Activated CD8-positive, alpha-beta memory T cell treated with anti-CD3 and anti-CD28 coated beads, Interleukin-2, amount 10 ng/mL, durations not matched to agents 7 days and 5 days (primary cell): ENCODE measurements at regions not wholly inside any gene's neighbourhood (a gene's known extent, or its start where the extent isn't known, plus 50 kb on each side); places are given as distances from the start of the nearest gene placed in this dataset.
"Not testable (repeated sequence)": the region's sequence is repeated elsewhere in the genome, so short reads cannot be mapped to it uniquely, and the experiment has no call there.

Experiments used
- ATAC-seq: fragments of 150-1000 bp; cut with Tn5 transposase; one replicate; pipeline ENCODE4 v1.10.0; 2021; ENCODE audit warnings: moderate library complexity
- CTCF ChIA-PET: fragments of 350-600 bp; sonication (Branson Sonifier 250); formaldehyde crosslinking; loops from one replicate; lab custom pipeline; 2021; ENCODE audit warnings: antibody characterized with exemption; lab: Charles Lee
- DNase-seq: peaks from one replicate; pipeline ENCODE4 v3.0.0-alpha.2; 2020
- H3K27ac Mint-ChIP-seq: one replicate; pipeline ENCODE4 v1.8.0; 2021; ENCODE audit warnings: mild to moderate bottlenecking, mixed read lengths
- H3K27me3 Mint-ChIP-seq: one replicate; pipeline ENCODE4 v1.8.0; 2021; ENCODE audit warnings: mixed read lengths
- H3K36me3 Mint-ChIP-seq: one replicate; pipeline ENCODE4 v1.8.0; 2021; ENCODE audit warnings: mild to moderate bottlenecking, mixed read lengths
- H3K4me1 Mint-ChIP-seq: one replicate; pipeline ENCODE4 v1.8.0; 2021; ENCODE audit warnings: mixed read lengths
- H3K4me3 Mint-ChIP-seq: one replicate; pipeline ENCODE4 v1.8.0; 2021; ENCODE audit warnings: mild to moderate bottlenecking, moderate library complexity, mixed read lengths
- H3K9me3 Mint-ChIP-seq: one replicate; pipeline ENCODE4 v1.8.0; 2022; ENCODE audit warnings: low read depth, mixed read lengths

GRCh38 chr15:56568466-56569167 is 103.7 kb upstream of the MNS1 start:
- H3K4me1 Mint-ChIP-seq = no peaks in the 10 kb centered on the region
- H3K4me3 Mint-ChIP-seq = no peak overlapping the region
- DNase-seq = no peak
- no peak for ATAC-seq
- H3K27ac Mint-ChIP-seq = no peak overlapping the region
- H3K9me3 Mint-ChIP-seq = no peaks in the 10 kb centered on the region
- no peaks in the 10 kb centered on the region for H3K36me3 Mint-ChIP-seq
- H3K27me3 Mint-ChIP-seq = peaks cover 11% of the 10 kb centered on the region
- CTCF ChIA-PET = no interaction called here

- H3K4me3 Mint-ChIP-seq = no peak overlapping the region
- no peaks in the 10 kb centered on the region for H3K36me3 Mint-ChIP-seq
- DNase-seq (no peak), ATAC-seq (no peak)
- peaks cover 7% of the 10 kb centered on the region for H3K9me3 Mint-ChIP-seq
- H3K27me3 Mint-ChIP-seq = peaks cover 9% of the 10 kb centered on the region
- H3K4me1 Mint-ChIP-seq = no peaks in the 10 kb centered on the region
- CTCF ChIA-PET = no interaction called here
- no peak overlapping the region for H3K27ac Mint-ChIP-seq
Observed at GRCh38 chr15:56557415-56557814, 92.5 kb upstream of the MNS1 start.

GRCh38 chr15:56553486-56553885 is 88.5 kb upstream of the MNS1 start:
- CTCF ChIA-PET = no interaction called here
- ATAC-seq = no peak
- no peak overlapping the region for H3K27ac Mint-ChIP-seq
- H3K36me3 Mint-ChIP-seq = no peaks in the 10 kb centered on the region
- DNase-seq = no peak
- peaks cover 9% of the 10 kb centered on the region for H3K27me3 Mint-ChIP-seq
- no peaks in the 10 kb centered on the region for H3K4me1 Mint-ChIP-seq
- peaks cover 4% of the 10 kb centered on the region for H3K9me3 Mint-ChIP-seq
- no peak overlapping the region for H3K4me3 Mint-ChIP-seq

- Mint-ChIP-seq H3K36me3 (no peaks in the 10 kb centered on the region), H3K9me3 (peaks cover 4% of the 10 kb centered on the region), H3K27me3 (peaks cover 8% of the 10 kb centered on the region), H3K27ac (no peak overlapping the region), H3K4me3 (no peak overlapping the region), H3K4me1 (no peaks in the 10 kb centered on the region)
- DNase-seq (no peak), ATAC-seq (no peak)
- CTCF ChIA-PET = no interaction called here
Observed at GRCh38 chr15:56552659-56553058, 87.7 kb upstream of the MNS1 start.

DNA sequence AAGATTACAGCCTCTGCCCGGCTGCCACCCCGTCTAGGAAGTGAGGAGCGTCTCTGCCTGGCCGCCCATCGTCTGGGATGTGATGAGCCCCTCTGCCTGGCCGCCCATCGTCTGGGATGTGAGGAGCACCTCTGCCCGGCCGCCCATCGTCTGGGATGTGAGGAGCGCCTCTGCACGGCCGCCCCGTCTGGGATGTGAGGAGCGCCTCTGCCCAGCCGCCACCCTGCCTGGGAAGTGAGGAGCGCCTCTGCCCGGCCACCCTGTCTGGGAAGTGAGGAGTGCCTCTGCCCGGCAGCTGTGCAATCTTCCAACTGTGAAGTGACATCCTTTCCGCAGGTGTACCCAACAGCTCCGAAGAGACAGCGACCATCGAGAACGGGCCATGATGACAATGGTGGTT is 75.6 kb upstream of the MNS1 start:
- peaks cover 13% of the 10 kb centered on the region for H3K4me1 Mint-ChIP-seq
- H3K4me3 Mint-ChIP-seq, H3K36me3 Mint-ChIP-seq, ATAC-seq, CTCF ChIA-PET, H3K27ac Mint-ChIP-seq, DNase-seq: not testable (repeated sequence)
- peaks cover 16% of the 10 kb centered on the region for H3K9me3 Mint-ChIP-seq
- H3K27me3 Mint-ChIP-seq = peaks cover 22% of the 10 kb centered on the region

- peaks cover 15% of the 10 kb centered on the region for H3K9me3 Mint-ChIP-seq
- ATAC-seq, H3K4me3 Mint-ChIP-seq, DNase-seq, H3K27ac Mint-ChIP-seq, H3K36me3 Mint-ChIP-seq, CTCF ChIA-PET: not testable (repeated sequence)
- H3K27me3 Mint-ChIP-seq = peaks cover 22% of the 10 kb centered on the region
- H3K4me1 Mint-ChIP-seq = peaks cover 13% of the 10 kb centered on the region
Observed at GRCh38 chr15:56540157-56540556, 75.2 kb upstream of the MNS1 start.

- CTCF ChIA-PET = interaction anchor here (0.7 kb wide), 1 partner anchor 71 kb away, joined by 4 read pairs; no protein-coding TSS in a partner anchor
- Mint-ChIP-seq H3K27me3 (peaks cover 13% of the 10 kb centered on the region), H3K9me3 (peaks cover 5% of the 10 kb centered on the region), H3K27ac (no peak overlapping the region), H3K36me3 (no peaks in the 10 kb centered on the region), H3K4me1 (peaks cover 13% of the 10 kb centered on the region), H3K4me3 (no peak overlapping the region)
- DNase-seq (no peak), ATAC-seq (no peak)
Observed at GRCh38 chr15:56538901-56539545, 74.1 kb upstream of the MNS1 start.

DNA sequence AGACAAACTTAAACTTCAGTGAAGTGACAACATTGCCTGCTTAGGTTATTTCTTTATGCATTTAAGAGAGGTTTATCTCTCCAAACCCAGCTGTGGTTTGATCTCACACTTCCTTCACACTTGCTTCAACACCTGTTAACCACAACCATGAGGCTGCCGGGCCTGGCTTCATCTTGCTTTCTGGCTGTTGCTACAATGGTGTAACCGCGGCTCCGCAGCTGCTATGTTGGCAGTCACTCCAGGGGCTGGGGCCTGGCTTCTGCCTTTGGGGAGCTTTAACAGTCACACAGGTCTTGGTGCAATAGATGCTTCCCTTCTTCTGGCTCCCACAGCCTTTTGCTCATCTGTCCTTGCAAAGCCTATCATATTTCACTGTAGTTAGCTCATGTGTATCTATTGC is 72.9 kb upstream of the MNS1 start:
- CTCF ChIA-PET = no interaction called here
- DNase-seq (peak; percentile 82), ATAC-seq (peak; percentile 83)
- peaks cover under 1% of the 10 kb centered on the region for H3K9me3 Mint-ChIP-seq
- H3K27me3 Mint-ChIP-seq = peaks cover 11% of the 10 kb centered on the region
- no peaks in the 10 kb centered on the region for H3K36me3 Mint-ChIP-seq
- no peak overlapping the region for H3K27ac Mint-ChIP-seq
- H3K4me3 Mint-ChIP-seq = no peak overlapping the region
- peaks cover 13% of the 10 kb centered on the region for H3K4me1 Mint-ChIP-seq

- CTCF ChIA-PET = no interaction called here
- H3K27me3 Mint-ChIP-seq = peaks cover 13% of the 10 kb centered on the region
- H3K36me3 Mint-ChIP-seq = no peaks in the 10 kb centered on the region
- no peak overlapping the region for H3K4me3 Mint-ChIP-seq
- no peaks in the 10 kb centered on the region for H3K9me3 Mint-ChIP-seq
- peaks cover 13% of the 10 kb centered on the region for H3K4me1 Mint-ChIP-seq
- DNase-seq = no peak
- no peak for ATAC-seq
- H3K27ac Mint-ChIP-seq = no peak overlapping the region
Observed at GRCh38 chr15:56534728-56535127, 69.8 kb upstream of the MNS1 start.

- H3K9me3 Mint-ChIP-seq = no peaks in the 10 kb centered on the region
- CTCF ChIA-PET = no interaction called here
Observed at GRCh38 chr15:56533731-56534403, 68.9 kb upstream of the MNS1 start.

DNA sequence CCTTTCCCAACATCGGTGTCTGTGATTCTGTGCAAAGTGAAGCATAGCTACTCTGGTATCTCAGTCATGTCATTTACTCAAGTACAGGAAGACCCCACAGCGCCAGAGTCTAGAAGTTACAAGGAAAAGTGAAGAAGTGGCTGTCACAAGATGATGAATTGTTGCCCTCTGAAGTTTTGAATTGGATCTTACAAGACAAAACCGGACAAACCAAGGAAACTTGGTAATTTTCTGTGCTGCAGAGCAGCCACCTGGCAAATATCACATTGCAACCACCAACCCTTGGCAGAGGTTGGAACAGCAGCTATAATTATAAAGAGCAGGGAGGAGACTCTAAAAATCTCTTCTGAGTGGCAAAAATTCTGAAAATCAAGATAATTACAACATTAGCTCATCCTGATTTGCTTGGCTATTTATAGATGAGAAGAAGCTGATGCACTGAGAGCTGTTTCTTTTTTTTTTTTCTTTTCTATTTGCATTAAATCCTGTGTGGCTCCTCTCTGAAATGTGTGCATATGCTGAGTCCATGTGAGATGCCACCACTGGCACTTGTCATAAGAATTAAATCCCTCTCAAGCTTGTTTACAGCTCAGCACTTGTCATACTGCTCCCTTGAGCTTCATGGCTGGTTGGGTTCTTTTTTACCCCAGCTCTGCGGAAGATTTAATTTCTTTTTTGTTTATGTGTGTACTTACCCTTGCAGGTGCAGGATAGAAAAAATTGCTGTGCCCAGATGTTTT is 68.0 kb upstream of the MNS1 start:
- no peak overlapping the region for H3K4me3 Mint-ChIP-seq
- no peak for DNase-seq
- ATAC-seq = no peak
- peaks cover 9% of the 10 kb centered on the region for H3K27me3 Mint-ChIP-seq
- CTCF ChIA-PET = no interaction called here
- peaks cover 7% of the 10 kb centered on the region for H3K4me1 Mint-ChIP-seq
- no peaks in the 10 kb centered on the region for H3K9me3 Mint-ChIP-seq
- H3K36me3 Mint-ChIP-seq = no peaks in the 10 kb centered on the region
- H3K27ac Mint-ChIP-seq = no peak overlapping the region

More at GRCh38 chr15:56533731-56534403, 68.9 kb upstream of the MNS1 start:
- DNase-seq = no peak
- no peaks in the 10 kb centered on the region for H3K36me3 Mint-ChIP-seq
- peaks cover 13% of the 10 kb centered on the region for H3K4me1 Mint-ChIP-seq
- H3K4me3 Mint-ChIP-seq = no peak overlapping the region
- ATAC-seq = no peak
- H3K27me3 Mint-ChIP-seq = peaks cover 9% of the 10 kb centered on the region
- no peak overlapping the region for H3K27ac Mint-ChIP-seq

GRCh38 chr15:56530157-56530556 is 65.2 kb upstream of the MNS1 start:
- Mint-ChIP-seq H3K9me3 (no peaks in the 10 kb centered on the region), H3K27ac (no peak overlapping the region), H3K36me3 (no peaks in the 10 kb centered on the region), H3K4me3 (no peak overlapping the region), H3K27me3 (peaks cover 10% of the 10 kb centered on the region), H3K4me1 (no peaks in the 10 kb centered on the region)
- DNase-seq (no peak), ATAC-seq (no peak)
- CTCF ChIA-PET = no interaction called here

GRCh38 chr15:56528136-56528535 is 63.2 kb upstream of the MNS1 start:
- H3K4me3 Mint-ChIP-seq = no peak overlapping the region
- ATAC-seq (no peak), DNase-seq (no peak)
- peaks cover 15% of the 10 kb centered on the region for H3K27me3 Mint-ChIP-seq
- CTCF ChIA-PET = no interaction called here
- no peak overlapping the region for H3K27ac Mint-ChIP-seq
- no peaks in the 10 kb centered on the region for H3K36me3 Mint-ChIP-seq
- H3K9me3 Mint-ChIP-seq = no peaks in the 10 kb centered on the region
- H3K4me1 Mint-ChIP-seq = no peaks in the 10 kb centered on the region
